ENCODE measurements at regions not wholly inside any gene's neighbourhood (a gene's known extent, or its start where the extent isn't known, plus 50 kb on each side); places are given as distances from the start of the nearest gene placed in this dataset.

DNA sequence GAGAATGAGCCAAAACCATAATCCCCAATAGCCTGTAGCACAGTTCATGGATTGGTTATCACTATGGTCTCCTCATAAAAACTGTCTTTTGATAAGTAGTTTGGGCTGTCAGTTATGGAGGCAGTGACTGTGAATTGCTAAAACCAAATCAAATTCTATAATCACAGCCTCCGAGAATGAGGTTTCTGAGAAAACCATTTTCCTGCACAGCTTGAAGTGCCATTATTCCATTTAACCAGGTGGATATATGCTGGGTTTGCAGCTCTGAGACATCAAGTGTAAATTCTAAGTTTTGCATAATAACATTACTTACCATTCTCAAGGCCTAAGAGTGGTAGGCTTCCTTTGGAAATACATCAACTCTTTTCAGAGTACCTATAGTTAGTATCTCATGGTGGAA, 485.4 kb downstream of the FRK start (continued):
- TF ChIP-seq, protein P1, sequence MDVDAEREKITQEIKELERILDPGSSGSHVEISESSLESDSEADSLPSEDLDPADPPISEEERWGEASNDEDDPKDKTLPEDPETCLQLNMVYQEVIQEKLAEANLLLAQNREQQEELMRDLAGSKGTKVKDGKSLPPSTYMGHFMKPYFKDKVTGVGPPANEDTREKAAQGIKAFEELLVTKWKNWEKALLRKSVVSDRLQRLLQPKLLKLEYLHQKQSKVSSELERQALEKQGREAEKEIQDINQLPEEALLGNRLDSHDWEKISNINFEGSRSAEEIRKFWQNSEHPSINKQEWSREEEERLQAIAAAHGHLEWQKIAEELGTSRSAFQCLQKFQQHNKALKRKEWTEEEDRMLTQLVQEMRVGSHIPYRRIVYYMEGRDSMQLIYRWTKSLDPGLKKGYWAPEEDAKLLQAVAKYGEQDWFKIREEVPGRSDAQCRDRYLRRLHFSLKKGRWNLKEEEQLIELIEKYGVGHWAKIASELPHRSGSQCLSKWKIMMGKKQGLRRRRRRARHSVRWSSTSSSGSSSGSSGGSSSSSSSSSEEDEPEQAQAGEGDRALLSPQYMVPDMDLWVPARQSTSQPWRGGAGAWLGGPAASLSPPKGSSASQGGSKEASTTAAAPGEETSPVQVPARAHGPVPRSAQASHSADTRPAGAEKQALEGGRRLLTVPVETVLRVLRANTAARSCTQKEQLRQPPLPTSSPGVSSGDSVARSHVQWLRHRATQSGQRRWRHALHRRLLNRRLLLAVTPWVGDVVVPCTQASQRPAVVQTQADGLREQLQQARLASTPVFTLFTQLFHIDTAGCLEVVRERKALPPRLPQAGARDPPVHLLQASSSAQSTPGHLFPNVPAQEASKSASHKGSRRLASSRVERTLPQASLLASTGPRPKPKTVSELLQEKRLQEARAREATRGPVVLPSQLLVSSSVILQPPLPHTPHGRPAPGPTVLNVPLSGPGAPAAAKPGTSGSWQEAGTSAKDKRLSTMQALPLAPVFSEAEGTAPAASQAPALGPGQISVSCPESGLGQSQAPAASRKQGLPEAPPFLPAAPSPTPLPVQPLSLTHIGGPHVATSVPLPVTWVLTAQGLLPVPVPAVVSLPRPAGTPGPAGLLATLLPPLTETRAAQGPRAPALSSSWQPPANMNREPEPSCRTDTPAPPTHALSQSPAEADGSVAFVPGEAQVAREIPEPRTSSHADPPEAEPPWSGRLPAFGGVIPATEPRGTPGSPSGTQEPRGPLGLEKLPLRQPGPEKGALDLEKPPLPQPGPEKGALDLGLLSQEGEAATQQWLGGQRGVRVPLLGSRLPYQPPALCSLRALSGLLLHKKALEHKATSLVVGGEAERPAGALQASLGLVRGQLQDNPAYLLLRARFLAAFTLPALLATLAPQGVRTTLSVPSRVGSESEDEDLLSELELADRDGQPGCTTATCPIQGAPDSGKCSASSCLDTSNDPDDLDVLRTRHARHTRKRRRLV (CRISPR knock-in tag; IDR thresholded peaks at IDR 0.05), result no peak

DNA sequence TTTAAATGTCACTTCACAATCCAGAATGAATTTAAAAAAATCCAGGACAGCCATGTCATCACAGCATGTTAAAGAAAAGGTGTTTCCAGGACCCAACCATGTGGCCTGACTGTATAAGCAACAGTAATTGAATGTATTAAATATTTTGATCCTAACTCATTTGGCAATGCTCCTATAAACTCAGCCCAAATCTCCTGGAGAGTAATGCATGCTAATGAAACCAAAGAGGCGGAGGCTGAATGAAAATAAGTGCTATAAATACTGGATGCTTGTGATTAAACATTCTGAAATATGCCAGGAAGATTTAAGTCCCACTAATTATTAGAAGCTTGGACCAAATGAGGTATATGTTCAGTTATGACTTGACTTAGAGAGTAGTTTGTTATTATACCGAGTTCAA, 486.8 kb downstream of the FRK start:
- no peak overlapping the region for H3K9ac ChIP-seq (ENCODE audit: insufficient read depth, low read depth, low read length)
- H3K4me2 ChIP-seq (ENCODE audit: low read depth, low read length), result no peak overlapping the region
- intact Hi-C loops (cut with micrococcal nuclease; ENCODE audit: unreplicated experiment), result no loop called here
- no peaks in the 10 kb centered on the region for H4K20me1 ChIP-seq (ENCODE audit: insufficient read depth, low read length)
- H3K36me3 ChIP-seq (replicated peaks in 1 of 2; ENCODE audit: control insufficient read depth in 1 of 2, insufficient read depth in 2 of 2, low read length in 2 of 2), result no peaks in the 10 kb centered on the region
- no peaks in the 10 kb centered on the region; a peak in 1 of 5 replicates for H3K27me3 ChIP-seq (ENCODE audit: control insufficient read depth in 1 of 2, insufficient read depth in 2 of 2, low read length in 2 of 2)
- BruUV-seq (replicated peaks), result no TSS peak
- no peak overlapping the region for H3K27ac ChIP-seq (ENCODE audit: extremely low read length, insufficient read depth, low read length)
- no peak for ATAC-seq
- no peak overlapping the region for H2AFZ ChIP-seq (ENCODE audit: low read length)
- H3K4me1 ChIP-seq (ENCODE audit: insufficient read depth, low read length), result no peaks in the 10 kb centered on the region
- H3K79me2 ChIP-seq (ENCODE audit: insufficient read depth, low read length), result no peaks in the 10 kb centered on the region
- in situ Hi-C loops (cut with HindIII; ENCODE audit: extremely low pct_ligation_motif_present, low pct_unique_long_range_greater_than_20kb), result no loop called here
- POLR2A ChIA-PET, result no interaction called here
- no peak for DNase-seq (ENCODE audit: low spot score)
- no peak overlapping the region for H3K4me3 ChIP-seq (replicated peaks in 1 of 3; ENCODE audit: insufficient read depth in 1 of 3, low read depth in 2 of 3, low read length in 3 of 3)
- 0% methylated on average over 2 of the region's 2 CpGs for WGBS (ENCODE audit: low lambda C conversion rate)
- FAIRE-seq, result no peak
- H3K9me3 ChIP-seq (ENCODE audit: low read length), result no peaks in the 10 kb centered on the region
- TF ChIP-seq ZSCAN9 (CRISPR knock-in tag; IDR thresholded peaks at IDR 0.05; ENCODE audit: borderline replicate concordance) (no peak), ZNF614 (CRISPR knock-in tag; IDR thresholded peaks at IDR 0.05; ENCODE audit: borderline replicate concordance) (no peak), ZC3H13 (CRISPR knock-in tag; IDR thresholded peaks at IDR 0.05) (no peak), KDM6A (CRISPR knock-in tag; IDR thresholded peaks at IDR 0.05; ENCODE audit: low read depth) (no peak), ZSCAN25 (CRISPR knock-in tag; IDR thresholded peaks at IDR 0.05) (no peak), BRD4 (CRISPR knock-in tag; IDR thresholded peaks at IDR 0.05) (no peak), ZNF253 (CRISPR knock-in tag; IDR thresholded peaks at IDR 0.05; ENCODE audit: borderline replicate concordance) (no peak), MIER2 (CRISPR knock-in tag; IDR thresholded peaks at IDR 0.05) (no peak)
- TF ChIP-seq, protein P2, sequence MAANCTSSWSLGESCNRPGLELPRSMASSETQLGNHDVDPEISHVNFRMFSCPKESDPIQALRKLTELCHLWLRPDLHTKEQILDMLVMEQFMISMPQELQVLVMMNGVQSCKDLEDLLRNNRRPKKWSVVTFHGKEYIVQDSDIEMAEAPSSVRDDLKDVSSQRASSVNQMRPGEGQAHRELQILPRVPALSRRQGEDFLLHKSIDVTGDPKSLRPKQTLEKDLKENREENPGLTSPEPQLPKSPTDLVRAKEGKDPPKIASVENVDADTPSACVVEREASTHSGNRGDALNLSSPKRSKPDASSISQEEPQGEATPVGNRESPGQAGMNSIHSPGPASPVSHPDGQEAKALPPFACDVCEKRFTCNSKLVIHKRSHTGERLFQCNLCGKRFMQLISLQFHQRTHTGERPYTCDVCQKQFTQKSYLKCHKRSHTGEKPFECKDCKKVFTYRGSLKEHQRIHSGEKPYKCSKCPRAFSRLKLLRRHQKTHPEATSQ (CRISPR knock-in tag; IDR thresholded peaks at IDR 0.05; ENCODE audit: borderline replicate concordance), result no peak
- TF ChIP-seq, protein P3, sequence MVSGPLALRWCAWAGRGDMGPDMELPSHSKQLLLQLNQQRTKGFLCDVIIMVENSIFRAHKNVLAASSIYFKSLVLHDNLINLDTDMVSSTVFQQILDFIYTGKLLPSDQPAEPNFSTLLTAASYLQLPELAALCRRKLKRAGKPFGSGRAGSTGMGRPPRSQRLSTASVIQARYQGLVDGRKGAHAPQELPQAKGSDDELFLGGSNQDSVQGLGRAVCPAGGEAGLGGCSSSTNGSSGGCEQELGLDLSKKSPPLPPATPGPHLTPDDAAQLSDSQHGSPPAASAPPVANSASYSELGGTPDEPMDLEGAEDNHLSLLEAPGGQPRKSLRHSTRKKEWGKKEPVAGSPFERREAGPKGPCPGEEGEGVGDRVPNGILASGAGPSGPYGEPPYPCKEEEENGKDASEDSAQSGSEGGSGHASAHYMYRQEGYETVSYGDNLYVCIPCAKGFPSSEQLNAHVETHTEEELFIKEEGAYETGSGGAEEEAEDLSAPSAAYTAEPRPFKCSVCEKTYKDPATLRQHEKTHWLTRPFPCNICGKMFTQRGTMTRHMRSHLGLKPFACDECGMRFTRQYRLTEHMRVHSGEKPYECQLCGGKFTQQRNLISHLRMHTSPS (CRISPR knock-in tag; IDR thresholded peaks at IDR 0.05; ENCODE audit: low read depth), result no peak
- TF ChIP-seq, protein P4, sequence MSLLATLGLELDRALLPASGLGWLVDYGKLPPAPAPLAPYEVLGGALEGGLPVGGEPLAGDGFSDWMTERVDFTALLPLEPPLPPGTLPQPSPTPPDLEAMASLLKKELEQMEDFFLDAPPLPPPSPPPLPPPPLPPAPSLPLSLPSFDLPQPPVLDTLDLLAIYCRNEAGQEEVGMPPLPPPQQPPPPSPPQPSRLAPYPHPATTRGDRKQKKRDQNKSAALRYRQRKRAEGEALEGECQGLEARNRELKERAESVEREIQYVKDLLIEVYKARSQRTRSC (CRISPR knock-in tag; IDR thresholded peaks at IDR 0.05; ENCODE audit: low read depth), result no peak
- CTCF ChIA-PET (ENCODE audit: low intra/inter-chr PET ratio, low total read pairs), result no interaction called here

All from HepG2 (cell line).